ENCODE measurements at regions not wholly inside any gene's neighbourhood (a gene's known extent, or its start where the extent isn't known, plus 50 kb on each side); places are given as distances from the start of the nearest gene placed in this dataset.

GRCh38 chr12:102317155-102317554, 119.5 kb upstream of the PMCH start:
- Histone ChIP-seq H3K27me3 (ENCODE audit: insufficient read depth, low read length) (no peaks in the 10 kb centered on the region), H4K20me1 (ENCODE audit: insufficient read depth, low read length) (no peaks in the 10 kb centered on the region), H3K9ac (ENCODE audit: low read length) (no peak overlapping the region), H2AFZ (ENCODE audit: low read depth, low read length) (no peak overlapping the region), H3K36me3 (ENCODE audit: insufficient read depth, low read length) (no peaks in the 10 kb centered on the region), H3K4me1 (ENCODE audit: insufficient read depth, low read length) (no peaks in the 10 kb centered on the region), H3K79me2 (ENCODE audit: insufficient read depth, low read length) (no peaks in the 10 kb centered on the region), H3K4me3 (ENCODE audit: insufficient read depth, low read depth, low read length) (no peak overlapping the region), H3K27ac (ENCODE audit: low read depth, low read length) (no peak overlapping the region), H3K9me3 (ENCODE audit: insufficient read depth, low read depth, low read length) (no peaks in the 10 kb centered on the region), H3K4me2 (ENCODE audit: low read length) (no peak overlapping the region)
- Mint-ChIP-seq H3K27me3 (ENCODE audit: low read depth, unreplicated experiment) (no peaks in the 10 kb centered on the region), H3K9me3 (ENCODE audit: unreplicated experiment) (peaks cover 2% of the 10 kb centered on the region), H3K36me3 (ENCODE audit: low read depth, unreplicated experiment) (no peaks in the 10 kb centered on the region), H3K27ac (ENCODE audit: unreplicated experiment) (no peak overlapping the region), H3K4me1 (ENCODE audit: low read depth, unreplicated experiment) (no peaks in the 10 kb centered on the region), H3K4me3 (ENCODE audit: unreplicated experiment) (no peak overlapping the region)
- DNase-seq (ENCODE audit: low read depth) (no peak), FAIRE-seq (no peak)
- TF ChIP-seq CTCF (IDR thresholded peaks at IDR 0.05; ENCODE audit: insufficient read depth, low read depth, low read length): no peak
- TF ChIP-seq EZH2 (IDR thresholded peaks at IDR 0.05; ENCODE audit: insufficient read depth, low read length): no peak

DNA sequence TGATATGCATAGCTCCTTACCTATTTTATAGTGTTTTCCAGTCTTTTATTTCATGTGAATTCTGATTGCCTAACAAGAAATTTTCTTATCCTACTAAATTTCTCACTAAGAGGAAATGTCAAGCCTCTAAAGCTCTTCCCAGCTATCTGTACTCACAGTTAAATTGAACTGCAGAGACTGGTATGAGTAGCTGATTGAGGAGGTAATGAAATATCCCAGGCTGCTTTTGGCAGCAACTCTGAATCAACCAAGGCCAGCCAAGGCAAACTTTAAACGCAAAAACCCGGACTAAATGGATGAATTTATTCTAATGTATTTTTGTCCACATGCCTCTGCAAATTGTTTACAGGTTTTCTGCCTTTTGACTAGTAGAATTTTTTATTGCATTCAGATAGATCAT, 119.1 kb upstream of the PMCH start:
- DNase-seq (ENCODE audit: low read depth) (no peak), FAIRE-seq (no peak)
- H3K4me3 Mint-ChIP-seq (ENCODE audit: unreplicated experiment): no peak overlapping the region
- Histone ChIP-seq H3K4me1 (ENCODE audit: insufficient read depth, low read length) (no peaks in the 10 kb centered on the region), H3K9ac (ENCODE audit: low read length) (no peak overlapping the region), H3K4me2 (ENCODE audit: low read length) (no peak overlapping the region), H3K27ac (ENCODE audit: low read depth, low read length) (no peak overlapping the region), H3K9me3 (ENCODE audit: insufficient read depth, low read depth, low read length) (no peaks in the 10 kb centered on the region), H3K79me2 (ENCODE audit: insufficient read depth, low read length) (no peaks in the 10 kb centered on the region), H3K27me3 (ENCODE audit: insufficient read depth, low read length) (no peaks in the 10 kb centered on the region), H2AFZ (ENCODE audit: low read depth, low read length) (no peak overlapping the region), H4K20me1 (ENCODE audit: insufficient read depth, low read length) (no peaks in the 10 kb centered on the region), H3K36me3 (ENCODE audit: insufficient read depth, low read length) (no peaks in the 10 kb centered on the region), H3K4me3 (ENCODE audit: insufficient read depth, low read depth, low read length) (no peak overlapping the region)
- no peaks in the 10 kb centered on the region for H3K4me1 Mint-ChIP-seq (ENCODE audit: low read depth, unreplicated experiment)
- no peaks in the 10 kb centered on the region for H3K27me3 Mint-ChIP-seq (ENCODE audit: low read depth, unreplicated experiment)
- peaks cover 2% of the 10 kb centered on the region for H3K9me3 Mint-ChIP-seq (ENCODE audit: unreplicated experiment)
- no peak overlapping the region for H3K27ac Mint-ChIP-seq (ENCODE audit: unreplicated experiment)
- no peak for TF ChIP-seq CTCF (IDR thresholded peaks at IDR 0.05; ENCODE audit: insufficient read depth, low read depth, low read length)
- TF ChIP-seq EZH2 (IDR thresholded peaks at IDR 0.05; ENCODE audit: insufficient read depth, low read length): no peak
- no peaks in the 10 kb centered on the region for H3K36me3 Mint-ChIP-seq (ENCODE audit: low read depth, unreplicated experiment)

- H3K4me3 Mint-ChIP-seq (ENCODE audit: unreplicated experiment): no peak overlapping the region
- peak; percentile 4 for DNase-seq (ENCODE audit: low read depth)
- H3K4me1 Mint-ChIP-seq (ENCODE audit: low read depth, unreplicated experiment): no peaks in the 10 kb centered on the region
Measured at GRCh38 chr12:102314821-102315220, 117.2 kb upstream of the PMCH start.

More at GRCh38 chr12:102314821-102315220, 117.2 kb upstream of the PMCH start:
- no peak overlapping the region for H3K27ac Mint-ChIP-seq (ENCODE audit: unreplicated experiment)
- H2AFZ ChIP-seq (ENCODE audit: low read depth, low read length): no peak overlapping the region
- no peak overlapping the region for H3K9ac ChIP-seq (ENCODE audit: low read length)
- no peak overlapping the region for H3K4me3 ChIP-seq (ENCODE audit: insufficient read depth, low read depth, low read length)
- H3K4me2 ChIP-seq (ENCODE audit: low read length): no peak overlapping the region
- no peaks in the 10 kb centered on the region for H3K27me3 Mint-ChIP-seq (ENCODE audit: low read depth, unreplicated experiment)
- H3K9me3 Mint-ChIP-seq (ENCODE audit: unreplicated experiment): peaks cover 2% of the 10 kb centered on the region
- H3K27me3 ChIP-seq (ENCODE audit: insufficient read depth, low read length): no peaks in the 10 kb centered on the region
- no peak for FAIRE-seq
- H3K27ac ChIP-seq (ENCODE audit: low read depth, low read length): no peak overlapping the region
- H3K4me1 ChIP-seq (ENCODE audit: insufficient read depth, low read length): no peaks in the 10 kb centered on the region
- no peaks in the 10 kb centered on the region for H3K9me3 ChIP-seq (ENCODE audit: insufficient read depth, low read depth, low read length)
- no peaks in the 10 kb centered on the region for H3K36me3 ChIP-seq (ENCODE audit: insufficient read depth, low read length)
- no peak for TF ChIP-seq EZH2 (IDR thresholded peaks at IDR 0.05; ENCODE audit: insufficient read depth, low read length)
- no peak for TF ChIP-seq CTCF (IDR thresholded peaks at IDR 0.05; ENCODE audit: insufficient read depth, low read depth, low read length)
- no peaks in the 10 kb centered on the region for H3K36me3 Mint-ChIP-seq (ENCODE audit: low read depth, unreplicated experiment)
- H4K20me1 ChIP-seq (ENCODE audit: insufficient read depth, low read length): no peaks in the 10 kb centered on the region
- no peaks in the 10 kb centered on the region for H3K79me2 ChIP-seq (ENCODE audit: insufficient read depth, low read length)

Measured in astrocyte (in vitro differentiated cells and primary cell).